ENCODE measurements at regions not wholly inside any gene's neighbourhood (a gene's known extent, or its start where the extent isn't known, plus 50 kb on each side); places are given as distances from the start of the nearest gene placed in this dataset.

DNA sequence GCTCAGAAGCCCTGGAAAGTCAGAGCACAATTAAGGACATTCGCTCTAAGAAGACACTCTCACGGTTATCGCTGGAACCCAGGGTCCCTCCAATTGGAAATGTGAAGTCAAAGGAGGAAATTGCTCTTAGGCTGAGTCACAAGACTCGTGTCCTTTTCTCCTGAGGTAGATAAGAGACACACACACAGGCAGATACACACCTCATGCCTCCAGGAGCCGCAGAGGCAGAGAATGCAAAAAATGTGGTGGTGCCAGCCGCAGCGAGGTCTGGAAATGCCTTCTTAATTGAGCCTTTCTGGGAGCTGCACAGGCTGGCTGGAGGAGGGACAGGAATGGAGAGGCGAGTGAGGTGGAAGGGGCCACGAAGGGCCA, 189.3 kb downstream of the OPA1 start:
- Histone ChIP-seq H3K4me3 (ENCODE audit: low read depth in 1 of 3, low read length in 3 of 3) (no peak overlapping the region), H3K4me1 (ENCODE audit: control insufficient read depth in 4 of 4, insufficient read depth in 4 of 4, low read length in 3 of 4) (peaks cover 0 to 4% (median 0%) of the 10 kb centered on the region in 4 donors), H3K9me3 (ENCODE audit: control insufficient read depth in 4 of 4, low read length in 3 of 4) (no peaks in the 10 kb centered on the region), H3K27me3 (ENCODE audit: control insufficient read depth in 4 of 4, insufficient read depth in 4 of 4, low read length in 3 of 4) (no peaks in the 10 kb centered on the region), H3K36me3 (ENCODE audit: control insufficient read depth in 4 of 4, insufficient read depth in 3 of 4, low read depth in 1 of 4, low read length in 3 of 4) (no peaks in the 10 kb centered on the region), H3K9ac (ENCODE audit: low read depth in 1 of 2, low read length in 2 of 2) (no peak overlapping the region), H3K27ac (ENCODE audit: low read depth in 1 of 2, low read length in 2 of 2) (no peak overlapping the region)
- no peak for DNase-seq (ENCODE audit: low spot score)
- 82% methylated on average over 9 of the region's 9 CpGs for WGBS
- TF ChIP-seq RAD21 (IDR thresholded peaks at IDR 0.05) (no peak), JUND (IDR thresholded peaks at IDR 0.05) (no peak), EGR1 (IDR thresholded peaks at IDR 0.05; ENCODE audit: low read depth in 2 of 2) (no peak), HNF4G (IDR thresholded peaks at IDR 0.05) (no peak), HNF4A (conservative IDR thresholded peaks at IDR 0.05) (no peak), RXRA (IDR thresholded peaks at IDR 0.05) (no peak), SP1 (IDR thresholded peaks at IDR 0.05) (no peak), FOXA1 (IDR thresholded peaks at IDR 0.05) (no peak), YY1 (IDR thresholded peaks at IDR 0.05) (no peak), TAF1 (conservative IDR thresholded peaks at IDR 0.05) (no peak), FOXA2 (IDR thresholded peaks at IDR 0.05) (no peak), GABPA (IDR thresholded peaks at IDR 0.05 in 1 of 2, conservative IDR thresholded peaks at IDR 0.05 in 1 of 2) (no peak), NR2F2 (IDR thresholded peaks at IDR 0.05) (no peak)
- TF ChIP-seq, protein P1, sequence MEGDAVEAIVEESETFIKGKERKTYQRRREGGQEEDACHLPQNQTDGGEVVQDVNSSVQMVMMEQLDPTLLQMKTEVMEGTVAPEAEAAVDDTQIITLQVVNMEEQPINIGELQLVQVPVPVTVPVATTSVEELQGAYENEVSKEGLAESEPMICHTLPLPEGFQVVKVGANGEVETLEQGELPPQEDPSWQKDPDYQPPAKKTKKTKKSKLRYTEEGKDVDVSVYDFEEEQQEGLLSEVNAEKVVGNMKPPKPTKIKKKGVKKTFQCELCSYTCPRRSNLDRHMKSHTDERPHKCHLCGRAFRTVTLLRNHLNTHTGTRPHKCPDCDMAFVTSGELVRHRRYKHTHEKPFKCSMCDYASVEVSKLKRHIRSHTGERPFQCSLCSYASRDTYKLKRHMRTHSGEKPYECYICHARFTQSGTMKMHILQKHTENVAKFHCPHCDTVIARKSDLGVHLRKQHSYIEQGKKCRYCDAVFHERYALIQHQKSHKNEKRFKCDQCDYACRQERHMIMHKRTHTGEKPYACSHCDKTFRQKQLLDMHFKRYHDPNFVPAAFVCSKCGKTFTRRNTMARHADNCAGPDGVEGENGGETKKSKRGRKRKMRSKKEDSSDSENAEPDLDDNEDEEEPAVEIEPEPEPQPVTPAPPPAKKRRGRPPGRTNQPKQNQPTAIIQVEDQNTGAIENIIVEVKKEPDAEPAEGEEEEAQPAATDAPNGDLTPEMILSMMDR (IDR thresholded peaks at IDR 0.05; ENCODE audit: low read depth, low read length, missing input control) = no peak
- TF ChIP-seq, protein P2, sequence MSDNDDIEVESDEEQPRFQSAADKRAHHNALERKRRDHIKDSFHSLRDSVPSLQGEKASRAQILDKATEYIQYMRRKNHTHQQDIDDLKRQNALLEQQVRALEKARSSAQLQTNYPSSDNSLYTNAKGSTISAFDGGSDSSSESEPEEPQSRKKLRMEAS (IDR thresholded peaks at IDR 0.05) = no peak
- TF ChIP-seq, protein P3, sequence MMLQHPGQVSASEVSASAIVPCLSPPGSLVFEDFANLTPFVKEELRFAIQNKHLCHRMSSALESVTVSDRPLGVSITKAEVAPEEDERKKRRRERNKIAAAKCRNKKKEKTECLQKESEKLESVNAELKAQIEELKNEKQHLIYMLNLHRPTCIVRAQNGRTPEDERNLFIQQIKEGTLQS (IDR thresholded peaks at IDR 0.05) = no peak
- TF ChIP-seq, protein P4, sequence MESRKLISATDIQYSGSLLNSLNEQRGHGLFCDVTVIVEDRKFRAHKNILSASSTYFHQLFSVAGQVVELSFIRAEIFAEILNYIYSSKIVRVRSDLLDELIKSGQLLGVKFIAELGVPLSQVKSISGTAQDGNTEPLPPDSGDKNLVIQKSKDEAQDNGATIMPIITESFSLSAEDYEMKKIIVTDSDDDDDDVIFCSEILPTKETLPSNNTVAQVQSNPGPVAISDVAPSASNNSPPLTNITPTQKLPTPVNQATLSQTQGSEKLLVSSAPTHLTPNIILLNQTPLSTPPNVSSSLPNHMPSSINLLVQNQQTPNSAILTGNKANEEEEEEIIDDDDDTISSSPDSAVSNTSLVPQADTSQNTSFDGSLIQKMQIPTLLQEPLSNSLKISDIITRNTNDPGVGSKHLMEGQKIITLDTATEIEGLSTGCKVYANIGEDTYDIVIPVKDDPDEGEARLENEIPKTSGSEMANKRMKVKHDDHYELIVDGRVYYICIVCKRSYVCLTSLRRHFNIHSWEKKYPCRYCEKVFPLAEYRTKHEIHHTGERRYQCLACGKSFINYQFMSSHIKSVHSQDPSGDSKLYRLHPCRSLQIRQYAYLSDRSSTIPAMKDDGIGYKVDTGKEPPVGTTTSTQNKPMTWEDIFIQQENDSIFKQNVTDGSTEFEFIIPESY (IDR thresholded peaks at IDR 0.05) = no peak
- TF ChIP-seq, protein P5, sequence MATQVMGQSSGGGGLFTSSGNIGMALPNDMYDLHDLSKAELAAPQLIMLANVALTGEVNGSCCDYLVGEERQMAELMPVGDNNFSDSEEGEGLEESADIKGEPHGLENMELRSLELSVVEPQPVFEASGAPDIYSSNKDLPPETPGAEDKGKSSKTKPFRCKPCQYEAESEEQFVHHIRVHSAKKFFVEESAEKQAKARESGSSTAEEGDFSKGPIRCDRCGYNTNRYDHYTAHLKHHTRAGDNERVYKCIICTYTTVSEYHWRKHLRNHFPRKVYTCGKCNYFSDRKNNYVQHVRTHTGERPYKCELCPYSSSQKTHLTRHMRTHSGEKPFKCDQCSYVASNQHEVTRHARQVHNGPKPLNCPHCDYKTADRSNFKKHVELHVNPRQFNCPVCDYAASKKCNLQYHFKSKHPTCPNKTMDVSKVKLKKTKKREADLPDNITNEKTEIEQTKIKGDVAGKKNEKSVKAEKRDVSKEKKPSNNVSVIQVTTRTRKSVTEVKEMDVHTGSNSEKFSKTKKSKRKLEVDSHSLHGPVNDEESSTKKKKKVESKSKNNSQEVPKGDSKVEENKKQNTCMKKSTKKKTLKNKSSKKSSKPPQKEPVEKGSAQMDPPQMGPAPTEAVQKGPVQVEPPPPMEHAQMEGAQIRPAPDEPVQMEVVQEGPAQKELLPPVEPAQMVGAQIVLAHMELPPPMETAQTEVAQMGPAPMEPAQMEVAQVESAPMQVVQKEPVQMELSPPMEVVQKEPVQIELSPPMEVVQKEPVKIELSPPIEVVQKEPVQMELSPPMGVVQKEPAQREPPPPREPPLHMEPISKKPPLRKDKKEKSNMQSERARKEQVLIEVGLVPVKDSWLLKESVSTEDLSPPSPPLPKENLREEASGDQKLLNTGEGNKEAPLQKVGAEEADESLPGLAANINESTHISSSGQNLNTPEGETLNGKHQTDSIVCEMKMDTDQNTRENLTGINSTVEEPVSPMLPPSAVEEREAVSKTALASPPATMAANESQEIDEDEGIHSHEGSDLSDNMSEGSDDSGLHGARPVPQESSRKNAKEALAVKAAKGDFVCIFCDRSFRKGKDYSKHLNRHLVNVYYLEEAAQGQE (IDR thresholded peaks at IDR 0.05) = no peak

All from liver (tissue), 8 donors.